Activated CD8-positive, alpha-beta memory T cell treated with anti-CD3 and anti-CD28 coated beads, Interleukin-2, amount 50 U/mL, for 48 hours (primary cell): ENCODE measurements at regions not wholly inside any gene's neighbourhood (a gene's known extent, or its start where the extent isn't known, plus 50 kb on each side); places are given as distances from the start of the nearest gene placed in this dataset.

Experiments
- DNase-seq: peaks from one replicate; pipeline ENCODE4 v3.0.0-alpha.2; 2020

DNA sequence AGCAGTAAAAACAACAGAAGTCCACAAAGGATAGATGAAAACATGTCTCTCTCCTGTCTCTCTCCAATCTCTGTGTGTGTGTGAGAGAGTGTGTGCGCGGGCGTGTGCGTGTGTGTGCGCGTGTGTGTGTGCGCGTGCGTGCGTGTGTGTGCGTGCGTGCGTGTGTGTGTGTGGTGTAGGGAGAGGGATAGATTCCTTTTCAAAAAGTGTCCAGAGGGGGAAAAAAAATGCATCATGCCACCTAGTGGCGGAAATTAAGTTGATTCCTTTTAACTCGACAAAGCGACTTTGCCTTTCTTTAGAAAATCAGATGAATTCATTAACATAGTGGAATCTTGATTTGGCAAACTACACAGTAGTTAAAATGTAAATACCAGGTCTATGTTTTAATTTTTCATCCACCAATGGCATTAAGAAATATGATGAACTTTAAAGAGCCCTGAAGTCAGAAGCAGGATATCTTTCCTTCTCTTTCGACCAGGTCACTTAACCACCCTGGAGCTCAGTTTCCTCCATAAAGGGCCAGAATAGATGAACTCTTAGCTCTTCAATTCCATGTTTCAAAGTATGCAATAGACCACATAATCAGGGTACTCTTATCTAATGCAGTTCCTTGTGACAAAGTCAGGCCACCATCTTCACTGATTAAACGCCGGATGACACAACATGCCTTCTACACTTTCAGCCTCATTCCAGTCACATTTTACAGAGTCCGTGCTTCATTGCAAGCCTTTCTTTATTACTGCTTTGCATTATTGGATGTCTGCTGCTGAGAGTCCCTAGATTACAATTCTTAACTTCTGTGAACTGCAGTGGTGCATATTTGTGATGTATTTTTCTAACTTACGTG, 162.8 kb downstream of the FBXO8 start:
- DNase-seq = no peak

DNA sequence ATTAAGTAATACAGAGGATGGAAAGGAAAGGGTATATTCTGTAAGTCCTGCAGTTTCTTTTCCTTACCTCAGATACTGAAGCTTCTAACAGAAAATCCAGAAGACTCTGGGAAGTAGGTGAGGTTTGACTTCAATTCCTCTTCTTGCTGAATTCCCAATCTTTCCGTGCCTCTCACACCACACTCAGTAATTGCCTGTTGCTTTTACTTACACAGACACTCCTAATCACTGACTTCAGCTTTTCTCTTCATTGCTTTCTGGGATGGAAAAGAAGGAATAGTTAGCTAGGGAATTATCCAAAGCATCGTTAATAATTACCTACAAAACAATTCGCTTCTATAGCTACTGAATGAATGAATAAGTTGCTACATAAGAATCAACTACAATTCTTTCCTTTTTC, 163.6 kb downstream of the FBXO8 start:
- DNase-seq = no peak

DNA sequence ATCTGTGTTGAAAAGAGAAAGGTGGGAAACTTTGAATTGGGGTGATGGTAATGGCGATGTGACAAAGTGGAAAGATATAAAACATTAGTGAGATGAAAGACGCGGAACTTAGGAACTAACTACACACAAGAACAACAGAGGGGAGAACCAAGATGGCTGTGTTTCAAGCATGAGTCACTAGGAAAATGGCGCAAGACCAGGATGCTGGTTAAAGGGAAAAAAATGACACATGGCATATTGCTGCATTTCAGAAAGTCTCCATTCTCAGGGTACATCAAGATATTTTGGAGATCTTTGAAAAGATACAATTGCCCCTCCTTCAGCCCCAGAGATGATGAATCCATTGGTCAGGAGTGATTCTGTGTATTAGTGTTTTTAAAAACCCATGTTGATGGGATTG, 164.4 kb downstream of the FBXO8 start:
- DNase-seq = no peak

DNA sequence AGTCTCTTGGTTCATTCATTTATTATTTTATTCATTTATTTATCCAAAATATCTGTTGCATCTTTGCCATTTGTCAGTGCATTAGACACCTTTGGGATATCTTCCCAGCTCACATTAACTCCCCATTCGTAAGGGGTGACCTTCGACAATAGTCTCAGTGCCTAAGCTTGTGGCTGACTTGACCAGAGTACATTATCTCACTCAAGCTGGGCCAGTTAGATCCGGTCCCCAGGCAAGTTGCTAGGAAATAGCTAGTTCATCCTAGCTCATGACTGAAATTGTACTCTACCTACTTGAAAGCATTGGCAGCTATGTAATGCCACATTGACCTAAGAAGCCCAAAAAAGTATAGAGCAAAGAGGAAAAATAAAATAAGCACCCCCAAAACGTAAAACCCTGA, 165.3 kb downstream of the FBXO8 start:
- no peak for DNase-seq

DNA sequence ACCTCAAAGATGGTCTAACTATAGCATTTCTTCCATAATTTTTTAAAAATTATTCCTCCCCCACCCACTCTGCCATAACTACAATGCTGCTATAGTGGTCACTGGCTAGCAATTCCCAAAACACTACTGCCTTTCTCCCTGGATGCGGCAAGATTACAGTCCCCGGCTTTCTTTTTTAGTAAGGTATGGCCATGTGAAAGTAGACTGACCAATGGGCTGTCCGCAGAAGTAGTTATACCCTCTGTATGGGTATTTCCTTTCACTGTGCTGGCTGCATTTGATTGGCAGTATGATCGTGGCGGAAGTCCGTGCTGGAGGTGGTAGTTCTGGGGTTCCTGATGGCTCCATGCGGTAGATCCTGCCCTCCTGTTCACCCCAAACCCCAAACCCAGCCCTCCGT, 166.0 kb downstream of the FBXO8 start:
- DNase-seq = no peak

DNA sequence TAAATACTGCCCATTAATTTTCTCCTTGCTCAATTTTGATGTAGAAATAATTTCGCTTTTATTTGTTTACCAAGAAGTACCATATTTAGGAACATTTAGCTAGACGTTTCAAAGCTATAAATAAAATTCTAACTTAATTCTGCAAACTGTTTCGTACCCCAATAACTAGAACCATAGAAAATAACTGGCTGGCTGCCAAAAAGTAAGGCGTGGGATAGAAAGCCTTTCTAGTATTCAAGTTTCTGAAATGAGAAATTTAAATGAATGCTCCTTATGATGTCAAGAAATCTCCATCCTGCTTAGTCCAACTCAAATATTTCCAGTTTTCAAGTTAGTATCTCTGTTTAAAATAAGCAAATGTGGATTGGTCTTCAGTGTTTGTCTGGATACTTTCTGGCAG, 167.4 kb downstream of the FBXO8 start:
- DNase-seq = no peak

DNA sequence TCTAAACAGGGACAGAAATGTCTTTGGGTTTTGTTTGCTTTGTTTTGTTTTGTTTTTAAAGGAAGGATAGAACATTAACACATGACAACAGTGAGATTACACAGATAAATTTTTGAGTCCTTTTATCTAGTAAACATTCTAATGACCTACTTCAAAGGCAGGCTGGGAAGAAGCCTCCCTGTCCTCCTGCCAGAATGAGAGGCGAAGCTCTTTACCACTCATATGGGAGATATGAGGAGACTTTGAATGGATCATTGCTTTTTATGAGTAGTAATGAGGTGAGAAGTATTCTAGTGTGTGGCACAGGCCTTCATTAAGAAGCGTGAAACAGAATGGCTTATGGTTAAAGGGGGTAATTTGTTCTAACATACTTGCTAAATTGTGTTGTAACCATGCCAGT, 172.0 kb downstream of the FBXO8 start:
- no peak for DNase-seq

DNA sequence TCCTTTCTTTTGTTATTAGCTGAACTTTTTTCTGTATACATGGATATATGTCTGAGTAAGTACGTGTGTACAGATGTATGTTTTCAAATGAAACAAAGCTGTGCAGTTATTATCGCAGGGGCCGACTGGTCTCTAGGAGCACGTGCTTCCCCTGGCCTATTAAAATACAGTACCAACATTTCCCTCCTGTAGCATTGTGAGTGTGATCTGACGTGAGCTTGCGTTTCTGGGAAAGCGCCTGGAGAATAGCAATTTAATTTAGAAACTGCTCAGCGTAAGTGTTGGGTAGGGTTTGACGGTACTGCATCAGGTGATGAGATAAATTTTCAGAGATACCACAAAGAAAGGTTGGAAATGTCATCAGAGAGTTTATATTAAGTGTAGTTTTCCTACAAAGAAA, 173.3 kb downstream of the FBXO8 start:
- DNase-seq = no peak

DNA sequence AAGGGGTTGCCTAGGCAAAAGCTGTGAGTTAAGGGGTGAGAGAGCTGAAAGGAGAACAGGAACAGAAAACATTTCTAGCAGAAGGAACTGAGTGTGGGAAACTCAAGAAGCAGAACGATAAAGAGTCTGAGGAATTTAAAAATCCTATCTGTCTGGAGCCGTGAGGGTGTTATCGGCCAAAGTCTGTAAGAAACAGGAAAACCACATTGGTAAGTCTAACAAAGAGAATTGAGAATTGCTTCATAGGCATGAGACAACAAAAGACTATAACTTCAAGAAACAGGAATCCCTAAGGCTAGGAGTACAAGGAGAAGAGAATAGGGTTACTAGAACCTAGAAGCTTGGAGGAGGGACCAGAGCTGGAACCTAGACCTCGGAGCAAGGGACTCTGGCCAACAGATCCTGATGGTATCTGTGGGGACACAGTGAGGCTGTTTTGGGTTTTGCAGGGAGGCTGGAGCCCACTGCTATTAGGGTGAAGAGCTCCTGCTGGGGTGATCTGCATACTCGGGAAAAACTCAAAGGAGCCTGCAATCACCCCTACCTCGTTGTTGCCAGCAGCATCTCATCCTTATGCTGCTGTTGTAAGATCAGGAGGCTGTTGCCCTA, 175.6 kb downstream of the FBXO8 start:
- no peak for DNase-seq

DNA sequence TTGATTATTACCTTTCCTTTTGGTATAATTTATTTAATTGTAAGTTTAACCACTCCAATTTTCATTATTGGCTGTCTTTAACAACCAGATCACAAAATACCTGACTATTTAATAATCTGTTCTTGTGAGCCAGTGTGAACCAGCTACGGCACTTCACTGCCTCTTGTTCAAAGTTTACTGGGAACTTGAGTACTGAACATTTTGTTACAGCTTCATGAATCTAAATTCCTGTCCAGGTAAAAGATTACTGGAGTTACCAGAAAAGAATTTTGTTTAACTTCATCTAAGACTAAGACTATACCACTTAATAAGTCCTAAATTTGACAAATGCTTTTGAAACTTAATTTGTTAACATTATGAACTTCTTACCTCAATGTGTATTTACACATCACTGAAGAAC, 178.3 kb downstream of the FBXO8 start:
- DNase-seq = no peak

DNA sequence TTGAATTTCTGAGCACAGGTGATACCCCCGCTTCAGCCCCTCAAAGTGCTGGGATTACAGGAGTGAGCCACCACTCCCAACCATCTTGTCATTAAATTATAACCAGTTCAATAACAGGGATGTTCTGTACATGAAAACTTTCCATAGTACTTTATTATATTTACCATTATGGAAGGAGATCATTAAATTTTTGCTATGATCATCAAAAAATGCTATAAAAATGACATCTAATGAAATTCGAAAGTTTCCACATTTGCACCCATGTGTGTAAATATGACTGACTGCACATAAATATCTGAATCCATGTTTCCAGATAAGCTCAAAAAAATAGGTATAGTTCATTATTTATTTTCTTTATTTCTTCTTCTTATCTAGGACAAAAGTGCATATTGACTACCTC, 182.6 kb downstream of the FBXO8 start:
- no peak for DNase-seq

DNA sequence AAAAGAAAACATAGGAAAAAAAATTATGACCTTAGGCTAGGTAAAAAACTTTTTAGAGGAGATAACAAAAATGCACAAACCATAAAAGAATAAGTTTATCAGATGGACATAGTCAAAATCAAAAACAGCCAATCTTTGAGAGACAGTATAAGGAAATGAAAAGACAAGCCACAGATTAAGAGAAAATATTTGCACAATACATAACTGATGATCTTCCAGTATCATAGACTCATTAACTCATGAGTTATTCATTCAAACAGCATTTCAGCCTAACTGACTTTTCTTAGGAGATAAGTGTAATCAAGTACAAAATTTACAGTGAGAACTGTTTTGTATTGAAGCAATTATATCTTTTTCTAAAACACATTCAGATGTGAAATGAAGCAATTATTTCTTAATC, 183.8 kb downstream of the FBXO8 start:
- no peak for DNase-seq

DNA sequence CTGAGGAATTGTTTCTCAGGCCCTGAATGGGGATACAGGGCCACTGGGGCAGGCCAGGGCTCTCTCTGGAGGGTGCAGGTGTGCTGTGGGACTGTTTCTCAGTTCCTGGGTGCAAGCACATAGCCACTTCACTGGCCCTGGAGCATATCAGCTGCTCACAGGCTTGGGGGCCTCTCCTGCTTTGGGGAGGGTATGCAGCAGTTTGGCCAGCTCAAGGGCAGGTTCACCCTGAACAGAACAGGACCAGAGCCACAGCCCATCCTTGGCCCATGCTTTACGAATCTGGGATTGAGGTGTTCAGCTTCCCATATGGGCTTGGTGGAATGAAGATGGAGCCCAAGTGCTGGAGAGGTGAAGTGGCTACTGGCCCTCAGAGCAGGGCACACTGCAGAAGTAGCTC, 186.5 kb downstream of the FBXO8 start:
- no peak for DNase-seq

DNA sequence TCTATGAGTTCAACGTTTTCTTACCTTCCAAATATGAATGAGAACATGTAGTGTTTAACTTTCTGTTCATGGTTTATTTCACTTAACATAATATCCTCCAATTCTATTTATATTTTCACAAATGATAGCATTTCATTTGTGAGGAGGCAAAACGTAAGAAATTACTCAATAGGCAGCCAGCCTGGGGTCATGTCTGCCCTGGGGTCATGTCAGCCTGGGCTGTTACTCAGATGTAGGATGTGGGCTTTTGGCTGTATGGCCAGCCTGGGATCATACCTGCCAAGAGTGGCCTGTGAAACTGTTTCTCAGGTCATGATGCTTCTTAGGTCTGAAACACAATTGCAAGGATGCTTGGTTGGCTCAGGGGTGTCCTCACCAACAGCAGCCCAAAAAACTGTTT, 187.0 kb downstream of the FBXO8 start:
- no peak for DNase-seq

DNA sequence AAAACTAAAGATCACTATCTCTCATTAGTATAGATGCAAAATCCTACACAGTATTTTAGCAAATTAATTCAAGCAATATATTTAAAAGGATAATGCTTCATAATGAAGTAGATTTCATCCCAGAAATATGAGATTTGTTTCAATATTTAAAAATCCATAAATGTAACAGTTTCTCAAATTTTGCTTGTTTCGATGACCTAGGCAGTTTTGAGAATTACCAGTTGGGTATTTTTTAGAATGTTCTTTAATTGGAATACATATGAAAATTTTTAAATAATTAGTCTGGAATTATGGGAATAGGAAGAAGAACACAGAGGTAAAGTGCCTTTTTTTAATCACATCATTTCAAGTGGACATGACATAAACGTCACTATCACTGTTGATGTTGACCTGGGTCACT, 192.3 kb downstream of the FBXO8 start:
- DNase-seq = no peak

DNA sequence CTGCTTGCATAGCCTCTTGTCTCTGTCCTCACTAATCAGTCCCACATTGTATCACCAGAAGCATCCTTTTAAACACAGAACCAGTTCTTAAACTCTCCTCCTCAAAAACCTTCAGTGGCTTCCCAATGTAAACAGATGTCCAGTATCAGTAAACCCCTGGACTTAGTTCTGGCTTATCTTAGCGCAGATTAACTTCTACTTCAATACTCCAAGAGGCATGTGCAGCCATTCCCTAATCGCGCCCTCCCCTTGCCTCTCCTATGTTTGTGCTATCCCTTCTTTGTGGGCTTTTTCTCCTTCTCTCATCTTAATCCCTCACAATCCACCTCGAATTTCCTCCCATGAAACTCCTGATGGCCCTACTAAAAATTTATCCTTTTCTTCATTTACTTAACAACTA, 193.8 kb downstream of the FBXO8 start:
- no peak for DNase-seq

DNA sequence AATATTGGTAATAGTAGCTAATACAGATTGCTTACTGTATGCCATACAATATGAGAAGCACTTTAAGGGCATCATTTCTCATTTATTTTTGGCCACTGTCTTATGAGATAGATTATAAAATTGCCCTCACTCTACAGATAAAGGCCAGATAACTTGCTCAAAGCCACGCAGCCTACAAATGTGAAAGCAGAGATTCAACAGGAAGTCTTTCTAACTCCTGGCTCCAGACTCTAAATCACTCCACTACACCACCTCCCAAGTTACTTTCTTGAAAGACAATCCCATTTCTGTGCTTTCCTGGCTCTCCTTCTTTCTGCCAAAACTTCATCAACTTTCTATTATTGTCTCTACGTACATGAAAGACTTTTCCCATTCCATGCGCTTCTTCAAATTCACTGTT, 194.7 kb downstream of the FBXO8 start:
- DNase-seq = no peak

DNA sequence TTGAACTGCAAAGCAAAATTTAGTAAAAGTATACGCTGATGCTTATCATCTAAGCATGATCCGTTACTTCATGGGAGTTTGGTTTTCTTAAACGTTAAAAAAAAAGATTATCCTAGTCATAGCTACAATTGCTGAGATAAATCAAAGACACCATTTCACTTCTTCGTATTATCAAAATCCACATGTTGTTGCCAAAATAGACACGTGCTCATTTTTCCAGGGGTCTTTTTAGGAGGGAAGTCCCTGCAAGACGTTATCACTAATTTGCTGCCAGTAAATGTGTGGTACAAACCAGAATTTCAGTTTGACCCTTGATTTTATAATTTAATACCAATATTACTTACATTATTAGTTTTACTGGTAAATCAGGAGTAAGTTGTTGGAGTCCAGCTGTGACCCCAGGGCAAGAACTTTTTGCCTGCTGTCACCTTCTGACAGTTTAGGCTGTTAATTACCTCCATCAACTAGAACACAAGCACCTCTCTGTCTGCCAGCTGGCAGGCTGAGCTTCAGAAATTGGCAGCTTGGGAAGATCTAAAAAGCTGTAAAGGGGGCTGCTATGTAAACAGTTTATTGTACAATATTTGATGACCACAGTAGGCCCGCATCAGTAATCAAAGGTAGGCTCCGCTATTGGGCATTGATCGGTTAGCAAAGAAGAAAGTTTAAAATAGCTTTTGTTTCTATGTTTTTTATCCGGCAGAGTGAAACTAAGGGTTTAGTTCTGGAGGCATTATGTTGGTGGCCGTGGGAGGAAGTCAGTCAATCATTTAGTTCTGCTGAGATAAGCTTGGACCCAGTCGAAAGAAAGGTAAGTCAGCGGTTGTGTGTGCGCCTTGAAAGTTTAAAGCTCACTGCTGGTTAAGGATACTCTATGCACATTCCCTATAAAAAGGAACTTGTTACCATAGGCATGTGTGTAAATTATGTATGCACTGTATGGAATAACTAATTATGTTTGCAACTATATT, 196.4 kb downstream of the FBXO8 start:
- no peak for DNase-seq

DNA sequence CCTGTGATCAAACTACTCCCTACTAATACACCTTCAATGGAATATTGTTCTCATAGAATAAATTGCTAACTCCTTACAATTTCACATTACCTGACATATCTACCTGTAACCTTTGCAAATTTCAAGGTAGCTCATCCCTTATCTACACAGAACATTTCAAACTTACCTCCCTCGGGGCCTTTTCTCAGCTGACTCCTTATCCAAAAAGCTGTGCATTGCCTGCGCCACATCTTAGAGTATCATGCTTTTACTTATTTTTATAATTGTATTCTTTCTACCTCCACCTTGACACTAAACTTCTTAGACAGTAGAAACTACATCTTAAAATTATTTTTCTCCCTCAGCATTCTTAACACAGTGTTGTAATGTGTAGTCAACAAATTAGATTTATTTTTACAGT, 198.5 kb downstream of the FBXO8 start:
- no peak for DNase-seq

DNA sequence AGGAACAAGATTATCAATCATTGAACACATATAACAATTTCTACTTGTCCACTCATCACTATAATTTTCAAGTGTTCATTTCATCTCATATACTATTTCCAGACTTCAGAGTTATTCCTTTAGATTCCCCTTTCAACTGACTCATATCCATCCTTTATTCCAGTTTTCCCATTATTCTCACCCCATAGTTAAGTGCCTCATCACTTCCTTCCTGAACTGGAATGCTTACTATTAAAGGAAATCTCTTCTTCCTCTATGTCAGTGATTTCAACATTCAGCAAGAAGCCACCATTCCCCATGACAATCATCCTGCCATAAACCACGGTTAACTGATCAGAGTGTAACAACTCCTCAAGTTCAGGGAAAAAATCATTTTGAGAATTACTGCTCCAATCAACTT, 198.9 kb downstream of the FBXO8 start:
- DNase-seq = no peak

DNA sequence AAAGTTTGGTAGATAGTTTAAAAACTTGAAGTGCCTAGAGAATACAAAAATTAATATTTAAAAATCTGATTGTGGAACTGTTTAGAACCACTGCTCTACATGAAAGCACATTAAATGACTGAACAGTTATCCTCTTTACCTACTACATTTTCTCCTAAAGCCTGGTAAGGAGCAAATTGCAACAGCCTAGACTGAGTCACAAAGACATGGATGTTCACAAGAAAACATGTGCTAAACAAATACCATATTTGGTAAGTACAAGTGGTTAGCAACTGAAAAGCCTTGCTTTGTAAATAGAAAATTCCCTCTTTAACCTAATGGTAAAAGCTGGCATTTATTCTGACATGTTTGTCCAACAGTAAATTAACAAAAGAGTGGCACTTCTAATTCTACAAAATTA, 203.1 kb downstream of the FBXO8 start:
- no peak for DNase-seq

DNA sequence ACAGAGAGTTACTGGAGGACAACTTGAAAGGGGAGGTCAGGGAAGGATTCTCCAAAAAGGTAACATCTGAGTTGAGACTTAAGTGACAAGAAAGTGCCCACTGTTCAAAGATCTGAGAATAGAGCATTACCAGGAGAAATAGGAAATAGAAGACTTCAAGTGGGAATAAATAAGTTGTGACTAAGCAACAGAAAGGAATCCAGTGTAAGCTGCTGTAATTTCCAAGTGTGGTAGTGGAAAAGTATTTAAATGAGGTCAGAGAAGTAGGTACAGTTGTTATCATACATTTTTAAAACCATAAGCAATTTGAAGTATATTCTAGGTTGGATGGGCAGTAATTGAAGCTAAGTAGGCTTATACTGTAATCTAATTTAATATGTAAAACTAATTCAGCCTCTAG, 211.9 kb downstream of the FBXO8 start:
- no peak for DNase-seq

DNA sequence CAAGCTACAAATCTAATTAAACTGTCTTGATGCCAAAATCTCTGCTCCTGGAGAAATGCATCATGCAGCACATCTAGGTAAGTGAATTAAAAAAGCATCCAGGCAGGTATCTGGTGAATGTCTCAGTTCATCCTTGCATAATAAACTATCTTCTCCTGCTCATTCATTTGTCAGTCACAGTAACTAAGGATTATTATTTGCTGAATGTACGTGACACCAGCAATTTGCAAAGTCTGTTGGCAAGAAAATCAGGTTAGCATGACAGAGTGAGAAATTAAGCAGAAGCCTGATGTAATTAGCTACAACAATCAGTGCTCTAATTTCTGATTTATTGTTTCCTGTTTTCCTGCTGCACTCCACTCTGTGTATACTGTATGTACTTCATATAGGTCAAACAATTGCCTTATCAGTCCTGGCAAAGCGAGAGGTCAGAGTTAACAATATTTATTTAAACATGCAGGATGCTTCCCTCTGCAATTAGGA, 213.6 kb downstream of the FBXO8 start:
- no peak for DNase-seq
